IMR-90 (cell line): ENCODE measurements at regions not wholly inside any gene's neighbourhood (a gene's known extent, or its start where the extent isn't known, plus 50 kb on each side); places are given as distances from the start of the nearest gene placed in this dataset.

Experiments used
- ATAC-seq: fragments of 200-7000 bp; cut with Tn5 transposase; 2 replicates; pipeline ENCODE4 v1.9.1; 2020; ENCODE audit warnings: low read depth, mild to moderate bottlenecking, moderate library complexity
- BruUV-seq: library from RNA; stranded (reverse); fragments of 400-500 nt; replicated peaks from 2 replicates; lab custom pipeline; 2021; lab: Mats Ljungman, UMichigan
- CTCF ChIA-PET: fragments of 300-600 bp; formaldehyde crosslinking; extraction: SDS; loops from one replicate; lab custom pipeline; 2021; ENCODE audit warnings: antibody characterized with exemption; lab: Yijun Ruan, JAX
- POLR2A ChIA-PET: fragments of 300-600 bp; sonication (Branson Sonifier 250); formaldehyde crosslinking; loops from one replicate; lab custom pipeline; 2022; ENCODE audit warnings: antibody characterized with exemption; ENCODE audit not compliant: unreplicated experiment; lab: Charles Lee
- DNase-seq: peaks from one replicate; pipeline ENCODE4 v3.0.0; 2013
- H2AFZ ChIP-seq: replicated peaks from 2 replicates; pipeline ENCODE3; 2013; ENCODE audit warnings: low read length, mild to moderate bottlenecking; ENCODE audit not compliant: poor library complexity
- H2AK5ac ChIP-seq: 2 replicates; pipeline ENCODE4 v1.6.1; 2013; ENCODE audit warnings: low read depth, low read length, inconsistent platforms
- H2AK9ac ChIP-seq: replicated peaks from 2 replicates; pipeline ENCODE3; 2013; ENCODE audit warnings: mild to moderate bottlenecking, low read depth, low read length, moderate library complexity; ENCODE audit not compliant: poor library complexity
- H2BK120ac ChIP-seq: 2 replicates; pipeline ENCODE4 v1.6.1; 2013; ENCODE audit warnings: low read depth, low read length, inconsistent platforms
- H2BK15ac ChIP-seq: 3 replicates; pipeline ENCODE4 v1.6.1; 2013; ENCODE audit warnings: low read depth, low read length, inconsistent platforms
- H2BK20ac ChIP-seq: 2 replicates; pipeline ENCODE4 v1.6.1; 2013; ENCODE audit warnings: low read depth, mild to moderate bottlenecking, inconsistent platforms, low read length, moderate library complexity
- H2BK5ac ChIP-seq: 2 replicates; pipeline ENCODE4 v1.6.1; 2013; ENCODE audit warnings: mild to moderate bottlenecking, low read depth, low read length, inconsistent platforms; ENCODE audit not compliant: poor library complexity, severe bottlenecking
- H3K14ac ChIP-seq: replicated peaks from 2 replicates; pipeline ENCODE4 v1.6.1; 2013; ENCODE audit warnings: low read depth, low read length, inconsistent platforms
- H3K18ac ChIP-seq: 2 replicates; pipeline ENCODE4 v1.6.1; 2013; ENCODE audit warnings: low read depth, low read length, control low read depth
- H3K23ac ChIP-seq: 2 replicates; pipeline ENCODE4 v1.6.1; 2013; ENCODE audit warnings: low read depth, low read length, inconsistent platforms
- H3K27ac ChIP-seq: 2 replicates; pipeline ENCODE4 v1.5.1; 2013; ENCODE audit warnings: mild to moderate bottlenecking, control low read depth, low read length; ENCODE audit not compliant: insufficient read depth
- H3K27me3 ChIP-seq: 2 replicates; pipeline ENCODE4 v1.6.1; 2013; ENCODE audit warnings: low read length; ENCODE audit not compliant: control insufficient read depth, insufficient read depth
- H3K36me3 ChIP-seq: 2 replicates; pipeline ENCODE4 v1.6.1; 2013; ENCODE audit warnings: low read length, mixed read lengths; ENCODE audit not compliant: control insufficient read depth, insufficient read depth
- H3K4ac ChIP-seq: 2 replicates; pipeline ENCODE4 v1.6.1; 2013; ENCODE audit warnings: low read depth, low read length, inconsistent platforms
- H3K4me1 ChIP-seq: 2 replicates; pipeline ENCODE4 v1.6.1; 2013; ENCODE audit warnings: low read length, mixed read lengths; ENCODE audit not compliant: control insufficient read depth, insufficient read depth
- H3K4me2 ChIP-seq: 2 replicates; pipeline ENCODE4 v1.6.1; 2013; ENCODE audit warnings: low read depth, mild to moderate bottlenecking, control low read depth, low read length, moderate library complexity
- H3K4me3 ChIP-seq: 2 replicates; pipeline ENCODE4 v1.5.1; 2013; ENCODE audit warnings: low read depth, mild to moderate bottlenecking, control low read depth, low read length, moderate library complexity; ENCODE audit not compliant: insufficient read depth
- H3K56ac ChIP-seq: 2 replicates; pipeline ENCODE4 v1.6.1; 2013; ENCODE audit warnings: low read length, inconsistent platforms; ENCODE audit not compliant: insufficient read depth; ENCODE audit errors: extremely low read depth
- H3K79me1 ChIP-seq, 2 experiments: 2 replicates each; pipeline ENCODE4 v1.6.1; 2013; ENCODE audit warnings: low read length in 2 of 2, inconsistent platforms in 1 of 2, low read depth in 1 of 2
- H3K9ac ChIP-seq: 2 replicates; pipeline ENCODE4 v1.6.1; 2013; ENCODE audit warnings: low read depth, low read length, control low read depth
- H3K9me1 ChIP-seq: 2 replicates; pipeline ENCODE4 v1.6.1; 2013; ENCODE audit warnings: low read length, inconsistent platforms; ENCODE audit not compliant: insufficient read depth
- H3K9me3 ChIP-seq: 2 replicates; pipeline ENCODE4 v1.6.1; 2013; ENCODE audit warnings: low read length; ENCODE audit not compliant: control insufficient read depth, insufficient read depth
- H4K20me1 ChIP-seq: 2 replicates; pipeline ENCODE4 v1.6.1; 2013; ENCODE audit warnings: low read length, inconsistent platforms; ENCODE audit not compliant: insufficient read depth
- H4K5ac ChIP-seq: 2 replicates; pipeline ENCODE4 v1.6.1; 2013; ENCODE audit warnings: mild to moderate bottlenecking, low read depth, low read length, control low read depth
- H4K8ac ChIP-seq, 2 experiments: 2 replicates each; pipeline ENCODE4 v1.6.1; 2013; ENCODE audit warnings: low read depth in 2 of 2, low read length in 2 of 2, control low read depth in 1 of 2, inconsistent platforms in 1 of 2
- H4K91ac ChIP-seq: 2 replicates; pipeline ENCODE4 v1.6.1; 2013; ENCODE audit warnings: low read depth, low read length, inconsistent platforms; ENCODE audit not compliant: insufficient read depth
- BHLHE40 ChIP-seq: fragments of 150-350 bp; IDR thresholded peaks from 2 replicates; pipeline ENCODE4 v1.6.1; 2016; ENCODE audit warnings: mild to moderate bottlenecking, low read depth, low read length
- CHD1 ChIP-seq: IDR thresholded peaks from 2 replicates; pipeline ENCODE4 v1.6.1; 2012; ENCODE audit warnings: low read depth, low read length, improper control_type of control experiment
- CTCF ChIP-seq: conservative IDR thresholded peaks from 2 replicates; pipeline ENCODE4 v1.5.1; 2012; ENCODE audit warnings: mild to moderate bottlenecking, low read depth, low read length, improper control_type of control experiment
- MAZ ChIP-seq: IDR thresholded peaks from 2 replicates; pipeline ENCODE4 v1.6.1; 2012; ENCODE audit warnings: low read depth, mild to moderate bottlenecking, low read length, improper control_type of control experiment, moderate library complexity, borderline replicate concordance
- MXI1 ChIP-seq: IDR thresholded peaks from 2 replicates; pipeline ENCODE4 v1.6.1; 2012; ENCODE audit warnings: low read depth, mild to moderate bottlenecking, low read length, moderate library complexity, borderline replicate concordance
- NFE2L2 ChIP-seq: fragments of 150-350 bp; IDR thresholded peaks from 2 replicates; pipeline ENCODE4 v1.6.1; 2016; ENCODE audit warnings: low read depth, mild to moderate bottlenecking, low read length
- POLR2A ChIP-seq: IDR thresholded peaks from 2 replicates; pipeline ENCODE4 v1.6.1; 2012; ENCODE audit warnings: mild to moderate bottlenecking, low read depth, low read length
- RFX5 ChIP-seq: IDR thresholded peaks from 2 replicates; pipeline ENCODE4 v1.8.0; 2012; ENCODE audit warnings: low read depth, mild to moderate bottlenecking, low read length, moderate library complexity
- WGBS, 2 experiments: methylation state at CpG; one replicate each; pipeline versions ENCODE4 v1.1.5 to v1.1.7; 2013; ENCODE audit warnings: missing lambda C conversion rate in 2 of 2; ENCODE audit not compliant: insufficient read length in 1 of 2; ENCODE audit errors: extremely low coverage in 2 of 2; 5-methylcytosine and 5-hydroxymethylcytosine counted together
- dilution Hi-C: fragments of 300-500 bp; cut with HindIII; formaldehyde crosslinking; loops from one replicate; pipeline ENCODE4 v1.14.3; 2018; ENCODE audit warnings: low sequenced_read_pairs; ENCODE audit not compliant: unreplicated experiment
- in situ Hi-C: fragments of 300-500 bp; cut with MboI; formaldehyde crosslinking; loops from 3 replicates; pipeline ENCODE4 v1.14.3; 2019; ENCODE audit warnings: low sequenced_read_pairs, inconsistent platforms, mixed read lengths
- intact Hi-C: fragments of 100-400 bp; cut with micrococcal nuclease; formaldehyde crosslinking; loops from 2 replicates; pipeline ENCODE4 v1.10.0; 2022
- TF ChIP-seq, protein P1 (sequence below): fragments of 150-350 bp; IDR thresholded peaks from 2 replicates; pipeline ENCODE4 v1.6.1; 2017; ENCODE audit warnings: mild to moderate bottlenecking, antibody characterized with exemption, low read length, low read depth
- TF ChIP-seq, protein P2 (sequence below): fragments of 150-350 bp; IDR thresholded peaks from 2 replicates; pipeline ENCODE4 v1.6.1; 2016; ENCODE audit warnings: low read depth, mild to moderate bottlenecking, low read length, moderate library complexity, borderline replicate concordance

- DNase-seq (no peak), ATAC-seq (no peak)
- H3K18ac ChIP-seq: no peak overlapping the region
- H3K27me3 ChIP-seq: no peaks in the 10 kb centered on the region
- peaks cover 18% of the 10 kb centered on the region for H3K9me3 ChIP-seq
- POLR2A ChIA-PET: no interaction called here
- H3K56ac ChIP-seq: no peak overlapping the region
- H4K20me1 ChIP-seq: no peaks in the 10 kb centered on the region
- H3K14ac ChIP-seq: no peak overlapping the region
- H3K4me3 ChIP-seq: no peak overlapping the region
- H2BK5ac ChIP-seq: no peak overlapping the region
- no peaks in the 10 kb centered on the region for H3K36me3 ChIP-seq
- no peak overlapping the region for H2BK15ac ChIP-seq
- BruUV-seq: no TSS peak
- intact Hi-C loops: no loop called here
- H4K8ac ChIP-seq: no peak overlapping the region
- no peak overlapping the region for H2AK9ac ChIP-seq
- H2BK20ac ChIP-seq: no peak overlapping the region
- H3K4ac ChIP-seq: no peak overlapping the region
- TF ChIP-seq NFE2L2: no peak
- no peak for TF ChIP-seq RFX5
- no peak for TF ChIP-seq BHLHE40
- no peak for TF ChIP-seq CTCF
- no peak for TF ChIP-seq CHD1
- TF ChIP-seq MAZ: no peak
- no peak for TF ChIP-seq POLR2A
- no peak for TF ChIP-seq MXI1
- TF ChIP-seq, protein P1, sequence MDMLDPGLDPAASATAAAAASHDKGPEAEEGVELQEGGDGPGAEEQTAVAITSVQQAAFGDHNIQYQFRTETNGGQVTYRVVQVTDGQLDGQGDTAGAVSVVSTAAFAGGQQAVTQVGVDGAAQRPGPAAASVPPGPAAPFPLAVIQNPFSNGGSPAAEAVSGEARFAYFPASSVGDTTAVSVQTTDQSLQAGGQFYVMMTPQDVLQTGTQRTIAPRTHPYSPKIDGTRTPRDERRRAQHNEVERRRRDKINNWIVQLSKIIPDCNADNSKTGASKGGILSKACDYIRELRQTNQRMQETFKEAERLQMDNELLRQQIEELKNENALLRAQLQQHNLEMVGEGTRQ: no peak
- TF ChIP-seq, protein P2, sequence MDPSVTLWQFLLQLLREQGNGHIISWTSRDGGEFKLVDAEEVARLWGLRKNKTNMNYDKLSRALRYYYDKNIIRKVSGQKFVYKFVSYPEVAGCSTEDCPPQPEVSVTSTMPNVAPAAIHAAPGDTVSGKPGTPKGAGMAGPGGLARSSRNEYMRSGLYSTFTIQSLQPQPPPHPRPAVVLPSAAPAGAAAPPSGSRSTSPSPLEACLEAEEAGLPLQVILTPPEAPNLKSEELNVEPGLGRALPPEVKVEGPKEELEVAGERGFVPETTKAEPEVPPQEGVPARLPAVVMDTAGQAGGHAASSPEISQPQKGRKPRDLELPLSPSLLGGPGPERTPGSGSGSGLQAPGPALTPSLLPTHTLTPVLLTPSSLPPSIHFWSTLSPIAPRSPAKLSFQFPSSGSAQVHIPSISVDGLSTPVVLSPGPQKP: no peak
- no peaks in the 10 kb centered on the region for H3K79me1 ChIP-seq
- in situ Hi-C loops: no loop called here
- no peak overlapping the region for H2AFZ ChIP-seq
- no peak overlapping the region for H3K4me2 ChIP-seq
- H4K5ac ChIP-seq: no peak overlapping the region
- H3K9me1 ChIP-seq: no peaks in the 10 kb centered on the region
- no peak overlapping the region for H2BK120ac ChIP-seq
- no peak overlapping the region for H3K27ac ChIP-seq
- no peak overlapping the region for H2AK5ac ChIP-seq
- CTCF ChIA-PET: no interaction called here
- H3K4me1 ChIP-seq: no peaks in the 10 kb centered on the region
- dilution Hi-C loops: no loop called here
- H3K23ac ChIP-seq: no peak overlapping the region
- H3K9ac ChIP-seq: no peak overlapping the region
- no CpG with 5 or more reads among the region's 4 CpGs for WGBS, 2 experiments
- H4K91ac ChIP-seq: no peak overlapping the region
These were observed 1562.4 kb downstream of the AACS start for GRCh38 chr12:126627596-126627995.
